Peyer's patch (tissue), 4 donors: ENCODE measurements at regions not wholly inside any gene's neighbourhood (a gene's known extent, or its start where the extent isn't known, plus 50 kb on each side); places are given as distances from the start of the nearest gene placed in this dataset.

Experiments used
- DNase-seq, 3 donors: peaks; one replicate each; pipeline ENCODE4 v3.0.0-alpha.2; 2017 to 2019
- H3K27ac ChIP-seq, 4 donors: fragments of 200-600 bp; sonication (generic); one replicate each; pipeline ENCODE4 v1.5.1; 2016 to 2019
- H3K27me3 ChIP-seq, 2 donors: fragments of 200-600 bp; sonication (generic); one replicate each; pipeline ENCODE4 v1.5.1; 2019
- H3K36me3 ChIP-seq, 3 donors: fragments of 200-600 bp; sonication (generic); one replicate each; pipeline ENCODE4 v1.5.1; 2016 to 2019
- H3K4me1 ChIP-seq, 4 donors: fragments of 200-600 bp; sonication (generic); one replicate each; pipeline ENCODE4 v1.5.1; 2016 to 2019
- H3K4me3 ChIP-seq, 4 donors: fragments of 200-600 bp; sonication (generic); 1 replicate in 3 of 4; 2 replicates in 1 of 4; pipeline ENCODE4 v1.5.1; 2016 to 2019; ENCODE audit warnings: mild to moderate bottlenecking in 1 of 4
- H3K9me3 ChIP-seq, 4 donors: fragments of 200-600 bp; sonication (generic); one replicate each; pipeline ENCODE4 v1.5.1; 2016 to 2019; ENCODE audit warnings: mild to moderate bottlenecking in 1 of 4
- POLR2A ChIP-seq, 2 donors: fragments of 450-650 bp; IDR thresholded peaks; one replicate each; pipeline ENCODE4 v1.5.1; 2017; ENCODE audit warnings: antibody characterized with exemption in 2 of 2, mild to moderate bottlenecking in 2 of 2, moderate library complexity in 2 of 2
- TF ChIP-seq, protein P1 (sequence below), 6 experiments: fragments of 450-650 bp in 4 of 6; fragments of 200-600 bp in 2 of 6; sonication (generic) in 1 of 6; IDR thresholded peaks; one replicate each; pipeline ENCODE4 v1.5.1; 2017 to 2019; ENCODE audit warnings: antibody characterized with exemption in 6 of 6, mild to moderate bottlenecking in 3 of 6, moderate library complexity in 1 of 6

DNA sequence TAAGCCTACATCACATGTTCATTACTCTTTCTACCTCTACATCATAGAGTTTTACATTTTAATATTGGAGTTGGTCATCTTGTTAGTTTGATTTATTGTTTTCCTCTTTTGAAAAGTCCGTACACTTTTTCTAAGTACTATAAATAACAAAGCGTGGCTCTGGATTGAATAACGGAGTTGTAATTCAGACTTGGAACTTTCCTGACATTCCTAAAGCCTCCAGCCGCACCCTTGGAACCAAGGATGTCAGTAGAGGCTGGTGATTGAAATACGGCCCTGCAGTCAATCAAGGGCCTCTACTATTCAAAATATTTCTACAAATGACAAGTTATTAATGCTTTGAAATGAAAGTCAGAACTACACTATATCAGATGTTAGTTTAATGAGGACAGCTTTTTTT is 301.9 kb upstream of the TBX18 start:
- no peaks in the 10 kb centered on the region for H3K27me3 ChIP-seq
- DNase-seq, result no peak
- TF ChIP-seq POLR2A (IDR thresholded peaks at IDR 0.05), result no peak
- TF ChIP-seq, protein P1, sequence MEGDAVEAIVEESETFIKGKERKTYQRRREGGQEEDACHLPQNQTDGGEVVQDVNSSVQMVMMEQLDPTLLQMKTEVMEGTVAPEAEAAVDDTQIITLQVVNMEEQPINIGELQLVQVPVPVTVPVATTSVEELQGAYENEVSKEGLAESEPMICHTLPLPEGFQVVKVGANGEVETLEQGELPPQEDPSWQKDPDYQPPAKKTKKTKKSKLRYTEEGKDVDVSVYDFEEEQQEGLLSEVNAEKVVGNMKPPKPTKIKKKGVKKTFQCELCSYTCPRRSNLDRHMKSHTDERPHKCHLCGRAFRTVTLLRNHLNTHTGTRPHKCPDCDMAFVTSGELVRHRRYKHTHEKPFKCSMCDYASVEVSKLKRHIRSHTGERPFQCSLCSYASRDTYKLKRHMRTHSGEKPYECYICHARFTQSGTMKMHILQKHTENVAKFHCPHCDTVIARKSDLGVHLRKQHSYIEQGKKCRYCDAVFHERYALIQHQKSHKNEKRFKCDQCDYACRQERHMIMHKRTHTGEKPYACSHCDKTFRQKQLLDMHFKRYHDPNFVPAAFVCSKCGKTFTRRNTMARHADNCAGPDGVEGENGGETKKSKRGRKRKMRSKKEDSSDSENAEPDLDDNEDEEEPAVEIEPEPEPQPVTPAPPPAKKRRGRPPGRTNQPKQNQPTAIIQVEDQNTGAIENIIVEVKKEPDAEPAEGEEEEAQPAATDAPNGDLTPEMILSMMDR (IDR thresholded peaks at IDR 0.05), result no peak
- H3K9me3 ChIP-seq, result no peaks in the 10 kb centered on the region
- no peaks in the 10 kb centered on the region for H3K4me1 ChIP-seq
- no peak overlapping the region for H3K4me3 ChIP-seq
- no peak overlapping the region for H3K27ac ChIP-seq
- H3K36me3 ChIP-seq, result no peaks in the 10 kb centered on the region

DNA sequence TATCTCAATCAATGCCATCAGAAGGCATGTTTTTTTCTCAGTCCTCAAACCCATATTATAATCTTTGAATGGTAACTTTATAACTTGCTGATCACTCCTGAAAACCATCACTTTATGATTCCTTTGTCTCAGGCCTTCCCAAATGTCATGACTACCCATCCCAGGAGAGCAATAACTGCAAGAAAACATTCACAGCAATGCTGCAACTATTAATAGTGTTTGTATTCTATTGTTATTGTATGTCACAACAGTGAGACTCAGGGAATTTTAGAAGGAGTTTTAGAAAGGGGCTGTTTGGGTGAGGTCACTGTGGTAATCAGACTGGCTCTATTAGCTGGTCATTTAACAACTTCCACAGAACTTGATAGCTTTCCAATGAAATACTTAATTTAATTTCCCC is 301.4 kb upstream of the TBX18 start:
- no peaks in the 10 kb centered on the region for H3K9me3 ChIP-seq
- no peak overlapping the region for H3K4me3 ChIP-seq
- DNase-seq, result no peak
- TF ChIP-seq, protein P1 (IDR thresholded peaks at IDR 0.05), result no peak
- no peak for TF ChIP-seq POLR2A (IDR thresholded peaks at IDR 0.05)
- H3K27ac ChIP-seq, result no peak overlapping the region
- no peaks in the 10 kb centered on the region for H3K4me1 ChIP-seq
- no peaks in the 10 kb centered on the region for H3K27me3 ChIP-seq
- no peaks in the 10 kb centered on the region for H3K36me3 ChIP-seq

DNA sequence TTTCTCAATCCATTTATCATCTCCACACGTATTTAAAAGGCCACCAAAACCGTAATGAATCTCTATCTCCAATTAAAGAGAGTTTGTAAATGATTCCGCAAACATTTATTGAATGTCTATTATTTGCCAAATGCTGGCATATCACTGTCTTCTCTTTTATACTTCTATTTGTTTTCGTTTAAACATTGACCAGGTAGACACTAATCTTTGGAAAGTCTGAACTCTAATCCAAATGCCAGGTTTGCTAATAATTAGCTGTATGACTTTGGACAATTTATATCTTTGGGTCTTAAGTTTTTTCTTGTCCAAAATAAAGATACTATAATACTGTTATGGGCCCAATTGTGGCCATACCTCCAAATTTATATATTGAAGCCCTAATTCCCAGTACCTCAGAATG is 299.2 kb upstream of the TBX18 start:
- Histone ChIP-seq H3K27me3 (no peaks in the 10 kb centered on the region), H3K4me3 (no peak overlapping the region), H3K27ac (no peak overlapping the region), H3K4me1 (no peaks in the 10 kb centered on the region), H3K36me3 (no peaks in the 10 kb centered on the region), H3K9me3 (no peaks in the 10 kb centered on the region)
- no peak for DNase-seq
- TF ChIP-seq, protein P1 (IDR thresholded peaks at IDR 0.05), result no peak
- no peak for TF ChIP-seq POLR2A (IDR thresholded peaks at IDR 0.05)

DNA sequence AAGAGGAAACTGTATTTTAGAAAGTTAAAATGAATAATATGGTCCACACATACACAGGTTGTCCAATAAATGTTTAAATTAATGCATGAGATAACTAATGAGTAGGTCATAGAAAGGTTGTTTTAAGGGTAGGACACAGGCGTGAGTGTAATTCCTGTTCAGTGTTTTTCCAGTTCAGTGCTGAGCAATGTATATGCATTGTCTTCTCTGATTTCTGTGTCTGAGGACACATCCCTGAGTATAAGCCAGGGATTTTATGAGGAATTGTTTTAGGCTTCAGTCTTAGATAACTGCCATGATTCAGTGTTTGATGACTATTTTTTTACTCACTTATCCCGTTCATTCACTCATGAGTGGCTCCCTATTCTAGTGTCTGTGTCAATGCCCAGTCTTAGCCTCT is 298.5 kb upstream of the TBX18 start:
- DNase-seq, result no peak
- Histone ChIP-seq H3K4me1 (no peaks in the 10 kb centered on the region), H3K36me3 (no peaks in the 10 kb centered on the region), H3K9me3 (no peaks in the 10 kb centered on the region), H3K27me3 (no peaks in the 10 kb centered on the region), H3K4me3 (no peak overlapping the region), H3K27ac (no peak overlapping the region)
- TF ChIP-seq, protein P1 (IDR thresholded peaks at IDR 0.05), result no peak
- TF ChIP-seq POLR2A (IDR thresholded peaks at IDR 0.05), result no peak

DNA sequence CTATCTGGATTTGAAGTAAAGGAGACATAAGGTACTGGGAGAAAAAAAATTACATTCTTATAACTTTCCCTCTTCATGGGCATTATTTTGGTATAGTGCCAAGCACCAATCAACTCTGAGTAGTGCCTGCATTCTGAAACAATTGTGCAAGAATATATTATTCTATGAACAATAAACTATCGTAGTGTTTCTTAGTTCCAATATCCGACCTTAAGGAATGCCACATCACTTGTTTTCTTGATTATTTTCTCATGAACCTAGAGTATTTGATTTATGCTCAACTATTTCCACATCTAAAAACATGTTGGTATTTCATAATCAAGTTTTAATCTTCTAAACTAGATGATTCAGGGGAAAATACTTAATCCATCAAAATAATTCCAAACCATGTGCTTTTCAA is 294.4 kb upstream of the TBX18 start:
- Histone ChIP-seq H3K36me3 (no peaks in the 10 kb centered on the region), H3K27me3 (no peaks in the 10 kb centered on the region), H3K4me3 (no peak overlapping the region), H3K27ac (no peak overlapping the region), H3K9me3 (no peaks in the 10 kb centered on the region), H3K4me1 (no peaks in the 10 kb centered on the region)
- no peak for TF ChIP-seq POLR2A (IDR thresholded peaks at IDR 0.05)
- TF ChIP-seq, protein P1 (IDR thresholded peaks at IDR 0.05), result no peak
- no peak for DNase-seq

DNA sequence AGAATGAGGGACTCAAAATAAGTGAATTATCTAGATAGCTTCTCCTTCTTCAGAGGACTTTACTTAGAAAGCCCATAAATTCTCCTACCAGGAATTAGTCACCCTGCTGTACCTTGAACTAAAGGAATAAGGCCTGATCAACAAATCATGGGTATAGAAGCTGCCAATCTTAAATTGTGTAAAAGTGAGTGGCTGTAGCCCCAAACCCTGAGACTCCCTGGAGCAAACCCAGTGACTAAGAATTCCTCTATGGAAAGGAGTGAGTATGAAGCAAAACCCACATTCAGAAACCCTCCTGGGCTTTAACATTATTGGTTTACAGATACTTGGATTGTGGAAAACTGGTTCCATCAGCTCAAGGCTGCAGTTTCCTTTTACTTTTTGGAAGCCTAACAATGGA is 285.8 kb upstream of the TBX18 start:
- Histone ChIP-seq H3K4me1 (no peaks in the 10 kb centered on the region), H3K27me3 (no peaks in the 10 kb centered on the region), H3K36me3 (no peaks in the 10 kb centered on the region), H3K9me3 (no peaks in the 10 kb centered on the region), H3K4me3 (no peak overlapping the region), H3K27ac (no peak overlapping the region)
- DNase-seq, result no peak
- TF ChIP-seq, protein P1 (IDR thresholded peaks at IDR 0.05), result no peak
- no peak for TF ChIP-seq POLR2A (IDR thresholded peaks at IDR 0.05)
